OCI-LY7 (cell line): ENCODE measurements at regions not wholly inside any gene's neighbourhood (a gene's known extent, or its start where the extent isn't known, plus 50 kb on each side); places are given as distances from the start of the nearest gene placed in this dataset.

Experiments used
- EZH2phosphoT487 ChIP-seq: fragments of 200-600 bp; sonication (generic); IDR thresholded peaks from 2 replicates; pipeline ENCODE4 v1.6.1; 2018; ENCODE audit warnings: low read depth, borderline replicate concordance, mild to moderate bottlenecking, mixed run types, antibody characterized with exemption, low read length, moderate library complexity, mixed read lengths
- TF ChIP-seq, protein P1 (sequence below): fragments of 200-600 bp; sonication (generic); conservative IDR thresholded peaks from 2 replicates; pipeline ENCODE4 v1.5.1; 2014; ENCODE audit warnings: mild to moderate bottlenecking, antibody characterized with exemption, low read length, moderate library complexity, mixed read lengths

DNA sequence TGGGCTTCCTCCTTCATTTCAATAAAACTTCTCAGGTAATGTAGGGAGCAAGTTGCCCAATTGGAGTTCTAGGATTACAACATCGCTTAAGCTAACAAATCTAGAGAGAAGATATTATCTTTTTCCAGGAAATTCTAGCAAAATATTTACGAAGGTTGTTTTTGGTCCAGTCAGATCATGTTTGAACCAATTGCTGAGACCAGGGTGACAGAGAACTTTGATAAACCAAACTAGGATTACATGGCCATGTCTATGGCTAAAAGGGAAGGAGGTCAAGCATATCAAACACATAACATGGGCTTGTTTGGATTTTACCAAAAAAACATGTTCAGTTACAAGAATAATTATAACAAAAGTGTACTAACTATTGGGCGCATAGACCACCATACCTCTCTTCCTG, 442.4 kb upstream of the SGCG start:
- TF ChIP-seq, protein P1, sequence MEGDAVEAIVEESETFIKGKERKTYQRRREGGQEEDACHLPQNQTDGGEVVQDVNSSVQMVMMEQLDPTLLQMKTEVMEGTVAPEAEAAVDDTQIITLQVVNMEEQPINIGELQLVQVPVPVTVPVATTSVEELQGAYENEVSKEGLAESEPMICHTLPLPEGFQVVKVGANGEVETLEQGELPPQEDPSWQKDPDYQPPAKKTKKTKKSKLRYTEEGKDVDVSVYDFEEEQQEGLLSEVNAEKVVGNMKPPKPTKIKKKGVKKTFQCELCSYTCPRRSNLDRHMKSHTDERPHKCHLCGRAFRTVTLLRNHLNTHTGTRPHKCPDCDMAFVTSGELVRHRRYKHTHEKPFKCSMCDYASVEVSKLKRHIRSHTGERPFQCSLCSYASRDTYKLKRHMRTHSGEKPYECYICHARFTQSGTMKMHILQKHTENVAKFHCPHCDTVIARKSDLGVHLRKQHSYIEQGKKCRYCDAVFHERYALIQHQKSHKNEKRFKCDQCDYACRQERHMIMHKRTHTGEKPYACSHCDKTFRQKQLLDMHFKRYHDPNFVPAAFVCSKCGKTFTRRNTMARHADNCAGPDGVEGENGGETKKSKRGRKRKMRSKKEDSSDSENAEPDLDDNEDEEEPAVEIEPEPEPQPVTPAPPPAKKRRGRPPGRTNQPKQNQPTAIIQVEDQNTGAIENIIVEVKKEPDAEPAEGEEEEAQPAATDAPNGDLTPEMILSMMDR: no peak
- TF ChIP-seq EZH2phosphoT487: no peak
